ENCODE measurements at regions not wholly inside any gene's neighbourhood (a gene's known extent, or its start where the extent isn't known, plus 50 kb on each side); places are given as distances from the start of the nearest gene placed in this dataset.

DNA sequence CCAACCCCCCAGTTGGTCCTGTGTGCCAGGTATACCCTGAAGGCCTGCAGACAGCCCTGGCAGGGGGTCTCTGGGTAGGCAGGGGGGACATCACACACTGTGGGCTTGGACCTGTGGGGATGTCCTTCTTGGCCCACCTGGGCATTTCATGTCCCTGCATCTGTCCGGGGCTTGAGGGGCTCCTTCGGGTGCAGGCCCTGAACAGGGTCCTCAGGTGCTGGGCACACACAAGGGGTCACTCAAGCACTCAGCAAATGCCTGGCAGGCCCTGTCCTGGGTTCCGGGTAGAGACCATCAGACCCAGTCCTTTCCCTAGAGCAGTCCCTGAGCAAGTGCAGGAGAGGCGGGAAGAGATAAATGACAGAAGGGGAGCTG, 70.5 kb upstream of the WNT11 start:
- DNase-seq (ENCODE audit: low spot score): no peak

DNA sequence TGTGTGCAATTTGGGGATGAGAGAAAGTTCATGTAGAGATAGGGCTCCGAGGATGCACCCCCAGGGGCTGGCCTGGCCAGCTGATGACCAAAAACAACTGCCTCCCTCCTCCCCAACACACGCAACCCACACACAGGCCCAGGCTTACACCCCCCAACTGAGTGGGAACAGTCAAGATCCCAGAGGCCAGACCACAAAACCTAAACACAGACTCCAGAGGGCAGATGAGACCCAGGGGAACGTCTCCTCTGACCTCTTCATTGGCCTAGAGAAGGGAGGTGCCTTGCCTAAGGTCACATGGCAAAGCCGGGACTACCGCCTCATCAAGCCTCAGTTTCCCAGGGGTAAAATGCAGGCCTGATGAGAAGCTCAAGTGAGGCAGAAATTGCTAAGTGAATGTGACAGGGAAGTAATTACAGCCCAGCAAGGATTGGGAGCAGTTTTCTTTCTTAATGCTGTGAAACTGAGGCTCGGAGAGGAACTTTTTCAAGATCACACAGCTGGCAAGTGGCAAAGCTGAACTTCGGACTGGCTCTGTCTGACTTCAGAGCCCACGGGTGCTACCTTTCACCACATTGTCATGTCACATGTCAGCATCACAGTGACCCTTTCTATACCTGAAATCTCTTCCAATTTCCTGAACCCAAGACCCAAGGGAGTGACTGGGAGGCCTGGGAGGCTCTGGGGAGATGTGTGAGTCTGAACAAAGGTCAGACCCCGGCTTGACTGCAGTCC, 69.9 kb upstream of the WNT11 start:
- DNase-seq (ENCODE audit: low spot score): no peak

DNA sequence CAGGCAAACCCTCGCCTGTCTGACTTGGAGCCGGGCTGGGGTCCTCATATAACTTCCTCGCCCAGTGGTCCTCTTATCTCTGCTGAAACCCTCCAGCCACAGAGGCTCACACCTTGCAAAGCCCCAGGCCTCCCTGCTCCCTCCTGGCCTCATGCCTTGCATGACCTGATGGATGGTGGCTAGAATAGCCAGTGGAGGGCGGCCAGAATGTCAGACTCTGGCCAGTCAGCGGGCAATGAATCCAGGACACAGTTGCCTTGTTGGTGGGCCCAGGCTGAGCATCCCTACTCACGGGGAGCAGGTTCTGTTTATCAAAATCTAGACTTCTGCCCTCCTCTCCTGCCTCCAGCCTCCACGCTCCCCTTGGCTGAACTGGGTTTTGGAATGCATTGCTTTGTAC, 69.1 kb upstream of the WNT11 start:
- DNase-seq (ENCODE audit: low spot score): no peak

DNA sequence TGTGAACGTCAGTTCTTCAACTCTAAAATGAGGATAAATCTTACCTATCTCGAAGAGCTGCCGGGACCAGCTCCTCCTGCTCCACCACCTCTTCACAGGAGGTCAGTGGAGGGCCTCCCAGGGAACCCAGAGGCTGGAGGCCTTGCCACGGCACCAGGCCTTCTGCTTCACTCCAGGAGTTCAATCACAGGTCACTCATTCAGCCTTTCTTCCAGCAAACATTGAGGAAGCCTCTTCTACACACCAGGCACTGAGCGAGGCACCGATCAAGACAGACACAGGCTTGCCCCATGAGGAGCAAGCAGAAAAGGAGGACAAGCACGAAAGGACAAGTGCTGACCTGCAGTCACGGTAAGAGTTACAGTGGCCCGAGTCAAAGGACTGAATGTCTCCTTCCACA, 64.8 kb upstream of the WNT11 start:
- no peak for DNase-seq (ENCODE audit: low spot score)

DNA sequence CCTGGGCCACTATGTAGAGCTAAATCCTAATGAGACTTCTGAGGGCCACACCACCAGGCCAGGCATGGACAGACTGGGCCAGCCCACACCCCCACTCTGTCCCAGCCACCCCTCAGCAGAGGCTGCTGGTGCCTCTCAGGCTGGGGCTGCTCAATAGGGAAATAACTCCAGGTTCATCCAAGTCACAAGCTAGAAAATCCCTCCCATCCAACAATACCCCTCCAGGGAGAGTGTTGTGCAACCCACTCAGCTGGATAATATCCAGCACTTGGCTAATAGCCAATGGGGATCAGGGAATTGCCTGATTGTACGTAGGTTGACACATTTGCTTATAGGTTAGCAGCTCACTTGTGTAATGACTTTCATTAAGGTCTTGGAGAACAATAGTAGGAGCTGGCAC, 64.1 kb upstream of the WNT11 start:
- DNase-seq (ENCODE audit: low spot score): no peak

DNA sequence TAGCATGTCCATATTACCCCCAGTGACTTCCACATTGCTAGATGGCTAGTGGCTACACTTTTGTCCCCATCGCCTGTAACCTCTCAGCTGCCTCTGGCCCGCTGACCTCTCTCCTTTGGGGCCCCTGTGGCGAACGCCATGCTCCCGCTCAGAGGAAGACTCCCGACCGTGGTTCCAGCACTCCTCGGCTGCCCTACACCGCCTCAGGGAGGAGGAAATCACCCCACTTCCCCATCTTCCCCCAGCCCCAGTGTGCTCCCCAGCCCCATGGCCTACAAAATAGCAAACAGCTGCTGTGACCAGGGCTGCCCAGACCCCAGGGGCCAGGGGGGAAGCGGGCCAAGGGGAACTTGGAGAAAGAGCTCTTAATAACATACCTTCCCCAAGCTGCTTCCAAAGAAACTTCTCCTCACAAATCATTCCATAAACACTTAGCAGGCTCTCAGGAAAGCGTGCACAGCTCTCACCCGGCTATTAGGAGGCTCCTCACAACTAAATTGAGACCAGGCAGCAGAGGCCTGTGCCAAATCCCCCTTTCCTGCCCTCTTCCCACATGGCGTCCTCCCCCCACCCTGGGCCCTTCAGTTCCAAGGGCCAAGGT, 63.5 kb upstream of the WNT11 start:
- no peak for DNase-seq (ENCODE audit: low spot score)

DNA sequence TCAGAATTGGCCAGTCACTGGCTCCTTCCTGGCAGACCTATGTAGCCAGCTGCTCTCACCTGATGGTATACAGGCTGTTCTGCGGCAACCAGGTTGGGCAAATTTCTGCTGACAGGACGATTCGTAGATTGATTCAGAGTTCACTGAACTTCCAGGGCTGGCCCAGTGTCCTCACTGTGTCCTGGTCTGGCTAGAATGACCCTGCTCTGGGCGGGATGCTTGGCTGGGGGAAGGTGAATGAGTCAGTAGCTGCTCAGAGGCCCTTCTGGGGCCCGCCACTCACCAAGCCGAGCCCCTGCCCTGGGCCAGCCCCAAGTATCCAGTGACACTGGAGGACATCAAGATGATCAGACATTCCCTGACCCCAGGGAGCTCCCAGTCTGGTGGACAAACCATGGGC, 62.9 kb upstream of the WNT11 start:
- DNase-seq (ENCODE audit: low spot score): no peak

DNA sequence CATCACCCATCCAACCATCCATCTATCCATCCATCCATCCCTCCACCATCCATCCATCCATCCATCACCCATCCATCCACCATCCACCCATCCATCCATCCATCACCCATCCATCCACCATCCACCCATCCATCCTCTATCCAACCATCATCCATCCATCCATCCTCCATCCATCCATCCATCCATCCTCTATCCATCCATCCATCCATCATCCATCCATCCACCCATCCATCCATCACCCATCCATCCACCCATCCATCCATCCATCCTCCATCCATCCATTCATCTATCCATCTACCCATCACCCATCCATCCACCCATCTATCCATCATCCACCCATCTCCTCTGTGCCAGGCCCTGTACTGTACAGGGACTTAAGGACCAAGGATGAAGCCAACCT, 62.2 kb upstream of the WNT11 start:
- DNase-seq (ENCODE audit: low spot score): no peak

DNA sequence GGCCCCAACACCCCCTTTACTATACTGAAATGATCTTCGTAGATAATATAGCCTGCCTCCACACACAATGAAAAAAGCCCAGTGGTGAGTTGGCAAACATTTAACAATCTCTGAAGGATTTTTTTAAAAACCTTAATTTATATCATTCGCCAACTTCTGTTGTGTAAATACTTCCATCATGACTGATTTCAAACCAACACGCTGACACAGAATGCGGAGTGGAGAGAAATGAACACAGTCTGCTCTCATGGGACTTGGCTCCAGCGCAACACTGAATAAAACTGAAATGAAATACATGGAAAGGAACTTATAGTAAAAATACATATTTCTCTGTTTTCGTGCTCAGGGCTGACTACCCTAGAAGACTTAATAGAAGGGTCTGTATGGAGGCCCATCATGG, 61.3 kb upstream of the WNT11 start:
- DNase-seq (ENCODE audit: low spot score): no peak

DNA sequence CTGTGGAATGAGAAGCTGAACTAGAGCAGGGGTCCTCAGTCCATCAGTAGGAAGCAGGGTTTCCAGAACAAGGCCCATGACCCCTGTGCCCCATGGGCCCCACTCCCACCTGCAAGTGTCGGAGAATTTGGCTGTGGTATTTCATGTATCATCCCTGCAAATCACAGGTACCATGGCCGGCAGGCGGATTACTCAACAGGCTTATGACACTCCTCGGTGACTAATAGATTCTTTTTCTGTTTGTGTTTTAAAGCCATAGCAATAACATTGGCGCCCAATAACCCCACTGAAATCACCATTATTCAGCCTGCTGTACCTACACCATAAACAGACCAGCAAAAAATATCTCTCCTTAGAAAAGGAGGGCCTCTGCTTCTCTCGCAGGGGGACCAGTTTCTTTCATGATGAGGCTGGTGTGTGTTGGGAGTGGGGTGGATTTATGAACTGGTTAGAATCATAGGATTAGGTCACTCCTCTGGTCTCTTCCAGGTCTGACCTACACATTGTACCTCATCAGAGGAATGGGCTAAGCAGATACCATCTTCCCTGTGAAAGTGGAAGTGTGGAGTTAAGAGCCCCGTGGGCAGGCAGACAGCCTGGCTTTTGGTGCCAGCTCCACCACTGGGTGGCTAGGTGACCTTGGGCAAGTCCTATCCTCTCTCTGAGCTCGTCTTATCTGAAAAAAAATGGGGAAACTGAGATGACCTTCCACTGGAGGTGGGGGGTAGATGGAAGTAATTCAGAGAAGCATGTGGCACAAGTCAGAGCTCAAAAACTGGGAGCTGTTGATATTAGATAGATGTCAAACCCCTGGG, 60.2 kb upstream of the WNT11 start:
- peak; percentile 88 for DNase-seq (ENCODE audit: low spot score)

DNA sequence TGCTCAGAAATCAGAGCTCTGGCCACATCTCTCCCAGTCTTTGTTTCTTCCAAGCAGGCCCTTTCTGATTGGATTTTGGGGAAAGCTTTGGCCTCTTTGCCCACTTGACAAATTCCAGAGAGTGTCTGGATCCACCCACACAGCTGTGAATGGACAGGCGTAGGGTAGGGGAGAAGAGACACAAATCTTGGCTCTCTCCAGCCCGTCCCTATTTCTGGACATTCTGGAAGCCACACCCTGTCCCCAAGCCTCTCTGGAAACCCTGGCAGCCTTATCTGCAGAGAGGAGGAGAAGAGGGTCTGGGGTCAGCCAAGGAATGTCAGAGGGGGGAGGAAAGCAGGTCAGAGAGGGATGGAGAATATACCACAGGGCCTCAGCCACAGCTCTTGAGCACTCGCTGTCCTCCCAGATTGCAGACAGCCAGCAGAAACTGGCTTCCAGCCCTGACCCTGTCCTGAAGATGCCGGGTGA, 59.5 kb upstream of the WNT11 start:
- DNase-seq (ENCODE audit: low spot score): no peak

DNA sequence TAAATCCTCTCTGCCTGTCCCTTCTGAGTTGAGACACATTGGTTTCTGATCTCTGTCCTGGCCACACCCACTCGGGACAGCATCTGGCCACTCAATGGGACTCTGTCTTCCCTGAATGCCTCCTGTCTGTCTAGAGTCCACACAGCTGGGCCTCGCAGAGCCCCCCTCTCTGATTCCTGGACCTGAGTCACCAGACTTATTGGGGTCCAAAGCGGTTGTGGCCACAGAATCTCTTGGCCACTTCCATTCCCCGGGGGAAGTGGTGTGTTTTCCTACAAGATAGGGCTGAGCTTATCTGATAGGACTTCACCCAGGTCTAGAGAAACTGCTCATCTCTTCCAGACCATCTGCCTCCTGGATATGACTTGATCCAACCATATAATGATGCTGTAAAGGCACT, 57.4 kb upstream of the WNT11 start:
- no peak for DNase-seq (ENCODE audit: low spot score)

DNA sequence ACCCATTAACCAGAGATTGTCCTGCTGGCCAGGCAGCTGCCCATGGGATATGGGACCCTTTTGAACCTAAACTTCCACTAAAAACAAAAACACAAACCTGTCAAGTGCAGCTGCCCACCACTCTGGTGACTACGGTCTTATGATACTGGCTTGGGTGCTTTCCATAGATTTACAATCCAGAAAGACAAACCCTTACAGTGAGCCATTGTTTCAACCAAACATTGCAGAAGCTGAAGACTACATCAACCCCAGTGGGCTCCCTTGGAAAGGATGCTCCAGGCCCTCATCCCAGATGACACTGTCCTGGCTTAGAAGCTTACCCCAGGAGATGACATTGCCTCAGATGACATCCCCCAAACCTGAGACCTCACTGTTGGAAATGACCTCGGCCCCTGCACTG, 56.9 kb upstream of the WNT11 start:
- DNase-seq (ENCODE audit: low spot score): no peak

DNA sequence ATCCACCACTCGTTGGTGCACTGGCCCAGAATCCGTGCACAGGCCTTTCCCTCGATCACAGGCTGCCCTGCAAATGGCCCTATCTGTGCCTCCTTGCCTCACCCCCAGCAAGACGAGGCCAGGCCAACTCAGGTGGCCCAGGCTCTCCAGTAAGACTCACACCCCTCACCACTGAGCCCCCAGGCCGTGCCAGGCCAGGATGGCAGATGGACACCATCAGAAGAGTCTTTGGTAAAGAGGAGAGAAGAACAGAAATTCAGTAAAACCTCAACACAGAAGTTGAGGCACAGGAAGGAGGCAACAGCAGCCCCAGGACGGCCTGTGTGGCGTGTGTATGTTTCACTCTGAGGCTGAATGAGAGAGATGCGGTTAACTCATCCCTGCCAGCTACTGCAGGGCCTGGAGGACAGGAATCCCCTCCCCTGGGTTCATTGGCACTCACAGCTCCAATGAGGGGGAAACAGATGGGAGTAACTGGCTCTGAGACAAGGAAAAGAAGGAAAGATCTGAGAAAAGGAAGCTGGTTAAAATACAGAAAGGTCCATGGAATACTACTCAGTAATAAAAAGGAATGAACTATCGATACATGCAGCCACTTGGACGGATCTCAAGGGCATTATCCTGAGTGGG, 54.1 kb upstream of the WNT11 start:
- DNase-seq (ENCODE audit: low spot score): no peak

DNA sequence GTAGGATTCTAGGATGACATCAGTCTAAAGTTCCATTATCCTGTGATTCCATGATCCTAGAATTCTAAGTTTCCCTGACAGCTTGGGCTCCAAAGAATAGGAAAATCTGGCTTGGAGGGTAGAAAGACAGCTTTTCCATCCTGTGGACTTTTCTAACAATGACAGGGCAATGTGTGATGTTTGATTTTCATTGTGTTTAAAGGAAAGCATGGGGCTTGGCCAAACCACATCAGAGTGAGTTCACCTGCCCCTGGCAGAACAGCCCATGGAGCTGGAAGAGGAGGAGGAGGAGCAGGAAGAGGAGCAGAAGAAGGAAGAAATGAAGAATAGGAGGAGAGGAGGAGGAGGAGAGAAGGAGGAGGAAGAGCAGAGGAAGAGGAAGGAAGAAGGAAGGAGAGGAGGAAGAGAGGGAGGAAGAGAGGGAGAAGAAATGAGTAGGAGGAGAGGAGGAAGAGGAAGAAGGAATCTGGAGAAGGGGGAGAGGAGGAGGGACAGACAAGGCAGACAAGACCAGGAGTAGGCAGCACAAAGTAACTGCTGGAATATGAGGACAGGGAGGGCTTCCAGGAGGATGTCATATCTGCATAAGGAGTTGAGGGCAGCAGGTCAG, 53.1 kb upstream of the WNT11 start:
- DNase-seq (ENCODE audit: low spot score): no peak

DNA sequence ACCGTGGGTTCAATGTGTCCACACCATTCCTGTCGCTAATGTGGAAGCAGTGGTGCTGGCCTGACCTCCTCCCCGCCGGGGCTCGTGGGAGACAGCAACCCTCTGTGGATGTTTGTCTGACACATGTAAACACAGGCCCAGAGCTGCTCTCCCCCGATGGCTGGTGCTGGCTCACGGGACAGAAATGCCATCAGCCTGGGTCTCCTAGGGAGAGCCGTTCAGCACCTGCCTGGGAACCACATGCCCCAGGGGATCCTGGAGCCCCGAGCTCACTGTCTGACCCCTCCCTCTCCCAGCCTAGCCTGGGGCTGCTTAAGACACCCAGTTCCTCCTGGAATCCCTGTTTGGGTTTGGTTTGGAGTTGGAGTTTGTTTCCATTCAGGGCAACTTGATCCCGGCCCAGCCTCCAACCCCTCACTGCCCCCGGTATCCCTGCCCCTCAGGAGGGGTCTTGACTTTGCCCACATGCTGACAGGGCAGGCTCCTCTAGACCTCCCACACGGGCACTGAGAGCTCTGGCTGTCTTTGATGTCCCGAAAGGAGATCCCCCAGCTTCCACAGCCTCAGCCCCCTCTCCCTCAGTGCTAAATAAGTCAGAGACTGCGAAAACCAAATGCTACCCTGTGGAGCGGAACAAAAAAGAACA, 50.9 kb upstream of the WNT11 start:
- DNase-seq (ENCODE audit: low spot score): no peak

DNA sequence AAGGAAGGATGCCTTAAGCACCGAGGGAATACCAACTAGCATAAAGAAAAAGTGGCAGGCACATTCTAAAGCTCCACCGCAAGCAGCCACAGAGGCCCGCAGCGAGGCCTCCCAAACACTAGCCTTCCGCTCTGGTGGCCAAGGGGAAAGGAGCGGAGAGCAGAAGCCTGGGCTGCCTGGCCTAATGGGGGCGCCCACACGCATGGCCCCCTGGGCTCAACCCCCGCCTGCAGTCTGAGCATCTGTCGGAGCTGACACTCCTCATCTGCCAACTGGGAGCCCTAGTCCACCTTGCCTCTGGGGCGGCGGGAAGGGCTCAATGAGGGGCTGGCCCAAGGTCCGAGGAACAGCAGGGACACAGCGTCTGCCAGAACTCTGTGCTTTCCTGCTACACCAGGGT, 50.1 kb upstream of the WNT11 start:
- DNase-seq (ENCODE audit: low spot score): no peak

All from kidney tubule cell (primary cell).